ENCODE measurements at regions not wholly inside any gene's neighbourhood (a gene's known extent, or its start where the extent isn't known, plus 50 kb on each side); places are given as distances from the start of the nearest gene placed in this dataset.

- Mint-ChIP-seq H3K27ac (no peak overlapping the region), H3K4me3 (ENCODE audit: low read depth) (no peak overlapping the region), H3K4me1 (ENCODE audit: low read depth) (no peaks in the 10 kb centered on the region), H3K27me3 (ENCODE audit: low read depth) (no peaks in the 10 kb centered on the region), H3K9me3 (no peaks in the 10 kb centered on the region), H3K36me3 (ENCODE audit: low read depth) (no peaks in the 10 kb centered on the region)
- DNase-seq (ENCODE audit: low spot score): no peak
- intact Hi-C loops (cut with micrococcal nuclease): no loop called here
These were observed 50.1 kb upstream of the ZNF608 start for GRCh38 chr5:124796495-124796894.

GRCh38 chr5:124797665-124798087, 51.2 kb upstream of the ZNF608 start:
- intact Hi-C loops (cut with micrococcal nuclease): no loop called here
- DNase-seq (ENCODE audit: low spot score): no peak
- no peaks in the 10 kb centered on the region for H3K27me3 Mint-ChIP-seq (ENCODE audit: low read depth)
- no peaks in the 10 kb centered on the region for H3K4me1 Mint-ChIP-seq (ENCODE audit: low read depth)
- no peak overlapping the region for H3K4me3 Mint-ChIP-seq (ENCODE audit: low read depth)
- H3K27ac Mint-ChIP-seq: no peak overlapping the region
- no peaks in the 10 kb centered on the region for H3K36me3 Mint-ChIP-seq (ENCODE audit: low read depth)
- no peaks in the 10 kb centered on the region for H3K9me3 Mint-ChIP-seq

- Mint-ChIP-seq H3K9me3 (no peaks in the 10 kb centered on the region), H3K27me3 (ENCODE audit: low read depth) (no peaks in the 10 kb centered on the region), H3K36me3 (ENCODE audit: low read depth) (no peaks in the 10 kb centered on the region), H3K4me1 (ENCODE audit: low read depth) (no peaks in the 10 kb centered on the region), H3K4me3 (ENCODE audit: low read depth) (no peak overlapping the region), H3K27ac (no peak overlapping the region)
- intact Hi-C loops (cut with micrococcal nuclease): no loop called here
- no peak for DNase-seq (ENCODE audit: low spot score)
These were observed 52.5 kb upstream of the ZNF608 start for GRCh38 chr5:124798890-124799289.

- no peak overlapping the region for H3K27ac Mint-ChIP-seq
- no peak overlapping the region for H3K4me3 Mint-ChIP-seq (ENCODE audit: low read depth)
- no peaks in the 10 kb centered on the region for H3K36me3 Mint-ChIP-seq (ENCODE audit: low read depth)
- H3K4me1 Mint-ChIP-seq (ENCODE audit: low read depth): no peaks in the 10 kb centered on the region
- DNase-seq (ENCODE audit: low spot score): no peak
- intact Hi-C loops (cut with micrococcal nuclease): no loop called here
- no peaks in the 10 kb centered on the region for H3K27me3 Mint-ChIP-seq (ENCODE audit: low read depth)
- no peaks in the 10 kb centered on the region for H3K9me3 Mint-ChIP-seq
These were observed 55.1 kb upstream of the ZNF608 start for GRCh38 chr5:124801551-124801950.

- Mint-ChIP-seq H3K27me3 (ENCODE audit: low read depth) (no peaks in the 10 kb centered on the region), H3K4me1 (ENCODE audit: low read depth) (no peaks in the 10 kb centered on the region), H3K4me3 (ENCODE audit: low read depth) (no peak overlapping the region), H3K27ac (no peak overlapping the region), H3K9me3 (no peaks in the 10 kb centered on the region), H3K36me3 (ENCODE audit: low read depth) (no peaks in the 10 kb centered on the region)
- intact Hi-C loops (cut with micrococcal nuclease): no loop called here
- no peak for DNase-seq (ENCODE audit: low spot score)
These were observed 57.3 kb upstream of the ZNF608 start for GRCh38 chr5:124803617-124804323.

GRCh38 chr5:124806026-124806372, 59.6 kb upstream of the ZNF608 start:
- no peaks in the 10 kb centered on the region for H3K27me3 Mint-ChIP-seq (ENCODE audit: low read depth)
- H3K36me3 Mint-ChIP-seq (ENCODE audit: low read depth): no peaks in the 10 kb centered on the region
- intact Hi-C loops (cut with micrococcal nuclease): no loop called here
- H3K27ac Mint-ChIP-seq: no peak overlapping the region
- DNase-seq (ENCODE audit: low spot score): no peak
- H3K4me1 Mint-ChIP-seq (ENCODE audit: low read depth): no peaks in the 10 kb centered on the region
- H3K4me3 Mint-ChIP-seq (ENCODE audit: low read depth): no peak overlapping the region
- H3K9me3 Mint-ChIP-seq: no peaks in the 10 kb centered on the region

GRCh38 chr5:124806373-124807077, 60.1 kb upstream of the ZNF608 start:
- Mint-ChIP-seq H3K36me3 (ENCODE audit: low read depth) (no peaks in the 10 kb centered on the region), H3K4me3 (ENCODE audit: low read depth) (no peak overlapping the region), H3K27ac (no peak overlapping the region), H3K4me1 (ENCODE audit: low read depth) (no peaks in the 10 kb centered on the region), H3K27me3 (ENCODE audit: low read depth) (no peaks in the 10 kb centered on the region), H3K9me3 (no peaks in the 10 kb centered on the region)
- DNase-seq (ENCODE audit: low spot score): no peak
- intact Hi-C loops (cut with micrococcal nuclease): no loop called here

- no peak overlapping the region for H3K4me3 Mint-ChIP-seq (ENCODE audit: low read depth)
- H3K4me1 Mint-ChIP-seq (ENCODE audit: low read depth): no peaks in the 10 kb centered on the region
These were observed 62.4 kb upstream of the ZNF608 start for GRCh38 chr5:124808842-124809268.

GRCh38 chr5:124810396-124811006, 64.1 kb upstream of the ZNF608 start:
- Mint-ChIP-seq H3K9me3 (no peaks in the 10 kb centered on the region), H3K4me1 (ENCODE audit: low read depth) (no peaks in the 10 kb centered on the region), H3K4me3 (ENCODE audit: low read depth) (no peak overlapping the region), H3K27ac (no peak overlapping the region), H3K27me3 (ENCODE audit: low read depth) (no peaks in the 10 kb centered on the region), H3K36me3 (ENCODE audit: low read depth) (no peaks in the 10 kb centered on the region)
- intact Hi-C loops (cut with micrococcal nuclease): no loop called here
- DNase-seq (ENCODE audit: low spot score): no peak

More at GRCh38 chr5:124808842-124809268, 62.4 kb upstream of the ZNF608 start:
- no peaks in the 10 kb centered on the region for H3K36me3 Mint-ChIP-seq (ENCODE audit: low read depth)
- H3K27ac Mint-ChIP-seq: no peak overlapping the region
- H3K27me3 Mint-ChIP-seq (ENCODE audit: low read depth): no peaks in the 10 kb centered on the region
- H3K9me3 Mint-ChIP-seq: no peaks in the 10 kb centered on the region
- intact Hi-C loops (cut with micrococcal nuclease): no loop called here
- no peak for DNase-seq (ENCODE audit: low spot score)

- Mint-ChIP-seq H3K36me3 (ENCODE audit: low read depth) (no peaks in the 10 kb centered on the region), H3K9me3 (no peaks in the 10 kb centered on the region), H3K27me3 (ENCODE audit: low read depth) (no peaks in the 10 kb centered on the region), H3K27ac (no peak overlapping the region), H3K4me1 (ENCODE audit: low read depth) (no peaks in the 10 kb centered on the region), H3K4me3 (ENCODE audit: low read depth) (no peak overlapping the region)
- no peak for DNase-seq (ENCODE audit: low spot score)
- intact Hi-C loops (cut with micrococcal nuclease): no loop called here
These were observed 66.4 kb upstream of the ZNF608 start for GRCh38 chr5:124812771-124813358.

- H3K27ac Mint-ChIP-seq: no peak overlapping the region
- no peak overlapping the region for H3K4me3 Mint-ChIP-seq (ENCODE audit: low read depth)
- intact Hi-C loops (cut with micrococcal nuclease): no loop called here
- no peak for DNase-seq (ENCODE audit: low spot score)
- H3K9me3 Mint-ChIP-seq: no peaks in the 10 kb centered on the region
- H3K27me3 Mint-ChIP-seq (ENCODE audit: low read depth): no peaks in the 10 kb centered on the region
- no peaks in the 10 kb centered on the region for H3K36me3 Mint-ChIP-seq (ENCODE audit: low read depth)
- H3K4me1 Mint-ChIP-seq (ENCODE audit: low read depth): no peaks in the 10 kb centered on the region
These were observed 69.9 kb upstream of the ZNF608 start for GRCh38 chr5:124816381-124816780.

- no peak overlapping the region for H3K27ac Mint-ChIP-seq
- no peak overlapping the region for H3K4me3 Mint-ChIP-seq (ENCODE audit: low read depth)
- no peaks in the 10 kb centered on the region for H3K9me3 Mint-ChIP-seq
- intact Hi-C loops (cut with micrococcal nuclease): no loop called here
- DNase-seq (ENCODE audit: low spot score): no peak
- no peaks in the 10 kb centered on the region for H3K27me3 Mint-ChIP-seq (ENCODE audit: low read depth)
- no peaks in the 10 kb centered on the region for H3K4me1 Mint-ChIP-seq (ENCODE audit: low read depth)
- no peaks in the 10 kb centered on the region for H3K36me3 Mint-ChIP-seq (ENCODE audit: low read depth)
These were observed 72.8 kb upstream of the ZNF608 start for GRCh38 chr5:124819201-124819600.

GRCh38 chr5:124822647-124823046, 76.2 kb upstream of the ZNF608 start:
- H3K27ac Mint-ChIP-seq: no peak overlapping the region
- H3K4me3 Mint-ChIP-seq (ENCODE audit: low read depth): no peak overlapping the region
- DNase-seq (ENCODE audit: low spot score): no peak
- H3K36me3 Mint-ChIP-seq (ENCODE audit: low read depth): no peaks in the 10 kb centered on the region
- intact Hi-C loops (cut with micrococcal nuclease): no loop called here
- no peaks in the 10 kb centered on the region for H3K27me3 Mint-ChIP-seq (ENCODE audit: low read depth)
- no peaks in the 10 kb centered on the region for H3K9me3 Mint-ChIP-seq
- no peaks in the 10 kb centered on the region for H3K4me1 Mint-ChIP-seq (ENCODE audit: low read depth)

Measured in activated T-helper 2 cell treated with anti-CD3 and anti-CD28 coated beads, Interferon-gamma antibody, Interleukin-2, Interleukin-4, amounts not matched to agents 10 μg/mL and 5 μg/mL and 100 μg/mL, durations not matched to agents 14 hours and 24 hours and 36 hours (primary cell).